ENCODE measurements at regions not wholly inside any gene's neighbourhood (a gene's known extent, or its start where the extent isn't known, plus 50 kb on each side); places are given as distances from the start of the nearest gene placed in this dataset.
"Not testable (repeated sequence)": the region's sequence is repeated elsewhere in the genome, so short reads cannot be mapped to it uniquely, and the experiment has no call there.

- TF ChIP-seq CTCF (conservative IDR thresholded peaks at IDR 0.05), result no peak
- no peak overlapping the region for H3K27ac ChIP-seq
Measured at GRCh38 chrX:101764538-101764937, 104.9 kb upstream of the ARMCX2 start.

- peak; percentile 47 for TF ChIP-seq CTCF (conservative IDR thresholded peaks at IDR 0.05)
- no peak overlapping the region for H3K27ac ChIP-seq
Measured at GRCh38 chrX:101759000-101759399, 99.3 kb upstream of the ARMCX2 start.

DNA sequence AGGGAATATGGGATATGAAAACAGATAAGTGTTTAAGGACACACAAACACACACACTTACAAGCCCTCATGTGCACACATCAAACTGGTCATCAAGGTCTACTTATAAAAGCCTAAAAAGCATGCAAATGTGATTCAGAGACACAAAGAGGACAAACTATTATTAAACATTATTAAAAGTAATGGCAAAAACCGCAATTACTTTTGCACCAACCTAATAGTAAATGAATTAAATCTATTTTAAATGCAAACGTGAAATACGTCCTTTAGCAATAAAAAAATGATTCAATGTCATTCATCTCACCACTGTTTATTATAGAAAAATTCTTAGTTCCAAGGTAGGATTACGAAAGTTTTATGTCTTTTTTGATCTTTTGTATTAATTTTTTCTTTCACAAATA is 91.1 kb upstream of the ARMCX2 start:
- no peak overlapping the region for H3K27ac ChIP-seq
- TF ChIP-seq CTCF (conservative IDR thresholded peaks at IDR 0.05), result no peak

DNA sequence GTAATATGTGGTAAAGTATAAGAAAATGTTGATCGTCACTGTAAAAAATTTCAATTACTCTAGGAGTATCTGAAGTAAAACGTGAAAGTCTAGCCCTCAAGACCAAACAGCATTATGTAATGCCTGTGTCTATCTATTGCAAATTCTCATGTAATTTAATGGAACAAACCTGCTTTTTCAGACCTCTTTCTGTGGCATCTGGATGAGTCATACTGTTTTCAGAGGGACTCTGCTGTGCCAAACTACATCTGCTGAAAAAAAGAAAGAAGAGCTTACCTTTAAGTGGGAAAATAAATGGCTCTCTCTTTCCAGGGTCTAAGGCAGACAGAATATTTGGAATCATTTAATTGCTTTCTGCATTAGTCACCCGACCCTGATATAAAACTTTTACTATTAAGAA is 89.8 kb upstream of the ARMCX2 start:
- no peak overlapping the region for H3K27ac ChIP-seq
- no peak for TF ChIP-seq CTCF (conservative IDR thresholded peaks at IDR 0.05)

GRCh38 chrX:101745046-101745445 is 85.4 kb upstream of the ARMCX2 start:
- no peak overlapping the region for H3K27ac ChIP-seq
- TF ChIP-seq CTCF (conservative IDR thresholded peaks at IDR 0.05), result no peak

DNA sequence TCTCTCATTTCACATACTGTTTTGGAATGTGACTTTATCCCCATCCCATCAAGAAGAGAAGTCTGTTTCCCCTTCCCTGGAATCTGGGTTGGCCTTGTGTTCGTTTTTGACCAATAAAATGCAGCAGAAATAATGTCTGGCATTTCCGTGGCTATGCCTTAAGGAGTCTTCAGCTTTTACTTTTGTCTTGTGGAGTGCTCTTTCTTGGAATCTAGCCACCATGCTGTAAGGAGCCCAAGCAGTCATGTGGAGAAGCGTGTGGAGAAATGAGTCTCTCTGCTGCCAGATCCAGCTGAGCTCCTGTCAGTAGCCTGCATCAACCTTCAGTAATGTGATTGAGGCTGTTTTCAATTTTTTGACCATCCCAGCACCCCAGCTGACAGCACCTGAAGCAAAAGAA is 84.4 kb upstream of the ARMCX2 start:
- TF ChIP-seq CTCF (conservative IDR thresholded peaks at IDR 0.05), result no peak

DNA sequence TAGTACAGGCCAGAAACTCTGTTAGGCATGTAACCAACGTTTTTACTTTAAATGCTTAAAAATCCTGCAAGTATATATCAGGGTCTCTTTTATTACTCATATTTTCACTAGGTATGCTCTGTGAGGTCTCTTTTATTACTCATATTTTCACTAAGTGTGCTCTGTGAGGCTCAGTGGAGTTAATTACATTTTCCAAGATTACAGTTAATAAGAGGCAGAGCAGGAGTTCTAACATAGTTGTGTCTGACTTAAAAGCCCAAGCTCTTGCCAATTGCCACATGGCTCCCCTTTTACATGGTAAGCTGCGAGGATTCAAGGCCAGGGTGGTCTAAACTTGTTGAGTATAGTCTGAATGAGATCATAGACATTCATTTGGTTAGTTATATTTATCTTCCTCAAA is 81.0 kb upstream of the ARMCX2 start:
- H3K27ac ChIP-seq, result no peak overlapping the region
- TF ChIP-seq CTCF (conservative IDR thresholded peaks at IDR 0.05), result no peak

More for the DNA sequence above, 84.4 kb upstream of the ARMCX2 start:
- no peak overlapping the region for H3K27ac ChIP-seq

GRCh38 chrX:101738867-101739266 is 79.2 kb upstream of the ARMCX2 start:
- not testable (repeated sequence) for H3K27ac ChIP-seq

- not testable (repeated sequence) for H3K27ac ChIP-seq
Measured at GRCh38 chrX:101738411-101738810, 78.8 kb upstream of the ARMCX2 start.

Measured in VCaP (cell line).